Lower leg skin (tissue), 3 donors: ENCODE measurements at regions not wholly inside any gene's neighbourhood (a gene's known extent, or its start where the extent isn't known, plus 50 kb on each side); places are given as distances from the start of the nearest gene placed in this dataset.

Experiments
- POLR2A ChIP-seq, 2 donors: fragments of 450-650 bp; IDR thresholded peaks; one replicate each; pipeline ENCODE4 v1.6.1; 2016 to 2017; ENCODE audit warnings: antibody characterized with exemption in 2 of 2, mild to moderate bottlenecking in 1 of 2, moderate library complexity in 1 of 2
- TF ChIP-seq, protein P1 (sequence below), 3 donors: fragments of 450-650 bp; IDR thresholded peaks; one replicate each; pipeline ENCODE4 v1.5.1; 2016; ENCODE audit warnings: antibody characterized with exemption in 3 of 3, mild to moderate bottlenecking in 3 of 3, moderate library complexity in 2 of 3

DNA sequence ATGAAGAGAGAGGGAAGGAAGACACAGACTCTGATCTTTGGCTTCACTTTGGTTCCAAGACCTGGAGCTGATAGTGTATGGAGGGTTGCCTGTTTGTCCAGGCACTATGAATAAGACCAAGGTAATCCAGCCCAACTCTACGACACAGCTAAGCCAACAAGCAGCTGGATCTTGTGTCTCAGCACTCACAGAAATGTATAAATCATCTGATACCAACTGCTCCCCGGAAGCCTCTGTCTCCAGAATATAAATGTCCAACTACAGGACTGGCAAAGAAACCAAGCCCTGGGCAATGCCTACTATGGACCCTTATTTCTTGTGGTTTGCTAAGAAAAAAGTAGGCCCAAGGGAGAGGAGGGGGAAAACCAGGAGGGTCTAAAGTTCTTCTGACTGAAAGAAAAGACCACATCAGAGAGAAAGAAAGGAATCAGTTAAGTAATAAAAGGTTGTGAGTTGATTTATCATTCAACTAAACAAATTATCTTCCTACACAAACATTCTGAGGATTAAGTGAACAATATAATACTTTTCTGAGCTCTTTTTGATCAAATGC, 204.0 kb downstream of the DAD1 start:
- TF ChIP-seq, protein P1, sequence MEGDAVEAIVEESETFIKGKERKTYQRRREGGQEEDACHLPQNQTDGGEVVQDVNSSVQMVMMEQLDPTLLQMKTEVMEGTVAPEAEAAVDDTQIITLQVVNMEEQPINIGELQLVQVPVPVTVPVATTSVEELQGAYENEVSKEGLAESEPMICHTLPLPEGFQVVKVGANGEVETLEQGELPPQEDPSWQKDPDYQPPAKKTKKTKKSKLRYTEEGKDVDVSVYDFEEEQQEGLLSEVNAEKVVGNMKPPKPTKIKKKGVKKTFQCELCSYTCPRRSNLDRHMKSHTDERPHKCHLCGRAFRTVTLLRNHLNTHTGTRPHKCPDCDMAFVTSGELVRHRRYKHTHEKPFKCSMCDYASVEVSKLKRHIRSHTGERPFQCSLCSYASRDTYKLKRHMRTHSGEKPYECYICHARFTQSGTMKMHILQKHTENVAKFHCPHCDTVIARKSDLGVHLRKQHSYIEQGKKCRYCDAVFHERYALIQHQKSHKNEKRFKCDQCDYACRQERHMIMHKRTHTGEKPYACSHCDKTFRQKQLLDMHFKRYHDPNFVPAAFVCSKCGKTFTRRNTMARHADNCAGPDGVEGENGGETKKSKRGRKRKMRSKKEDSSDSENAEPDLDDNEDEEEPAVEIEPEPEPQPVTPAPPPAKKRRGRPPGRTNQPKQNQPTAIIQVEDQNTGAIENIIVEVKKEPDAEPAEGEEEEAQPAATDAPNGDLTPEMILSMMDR (IDR thresholded peaks at IDR 0.05): no peak
- TF ChIP-seq POLR2A (IDR thresholded peaks at IDR 0.05): no peak
